ENCODE measurements at regions not wholly inside any gene's neighbourhood (a gene's known extent, or its start where the extent isn't known, plus 50 kb on each side); places are given as distances from the start of the nearest gene placed in this dataset.
"Not testable (repeated sequence)": the region's sequence is repeated elsewhere in the genome, so short reads cannot be mapped to it uniquely, and the experiment has no call there.

DNA sequence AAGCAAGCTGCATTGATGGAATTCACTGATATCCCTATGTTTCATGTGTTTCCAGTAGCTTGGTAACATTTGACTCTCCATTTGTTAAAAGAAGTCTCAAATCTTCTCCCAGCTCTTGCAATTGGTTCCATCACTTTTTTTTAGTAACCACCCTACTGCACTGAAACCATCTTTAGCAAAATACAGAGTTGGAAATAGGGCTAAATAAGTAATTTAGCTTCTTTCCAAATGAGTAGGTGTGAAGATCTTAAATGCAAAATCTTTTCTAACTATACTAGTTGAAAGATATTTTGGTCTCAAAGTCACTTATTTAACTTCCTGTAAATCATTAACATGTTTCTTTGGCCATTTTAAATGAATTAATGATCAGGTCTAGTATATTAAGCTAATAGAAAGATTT is 138.1 kb downstream of the DIRAS2 start:
- H3K27me3 ChIP-seq (replicated peaks; ENCODE audit: insufficient read depth), result no peaks in the 10 kb centered on the region
- intact Hi-C loops (cut with DNase I), result no loop called here
- no peak overlapping the region for H3K4me3 ChIP-seq
- H3K9me3 ChIP-seq, result no peaks in the 10 kb centered on the region
- no peaks in the 10 kb centered on the region for H3K4me1 ChIP-seq (replicated peaks)
- TF ChIP-seq POLR2AphosphoS5 (IDR thresholded peaks at IDR 0.05), result no peak
- TF ChIP-seq, protein P1, sequence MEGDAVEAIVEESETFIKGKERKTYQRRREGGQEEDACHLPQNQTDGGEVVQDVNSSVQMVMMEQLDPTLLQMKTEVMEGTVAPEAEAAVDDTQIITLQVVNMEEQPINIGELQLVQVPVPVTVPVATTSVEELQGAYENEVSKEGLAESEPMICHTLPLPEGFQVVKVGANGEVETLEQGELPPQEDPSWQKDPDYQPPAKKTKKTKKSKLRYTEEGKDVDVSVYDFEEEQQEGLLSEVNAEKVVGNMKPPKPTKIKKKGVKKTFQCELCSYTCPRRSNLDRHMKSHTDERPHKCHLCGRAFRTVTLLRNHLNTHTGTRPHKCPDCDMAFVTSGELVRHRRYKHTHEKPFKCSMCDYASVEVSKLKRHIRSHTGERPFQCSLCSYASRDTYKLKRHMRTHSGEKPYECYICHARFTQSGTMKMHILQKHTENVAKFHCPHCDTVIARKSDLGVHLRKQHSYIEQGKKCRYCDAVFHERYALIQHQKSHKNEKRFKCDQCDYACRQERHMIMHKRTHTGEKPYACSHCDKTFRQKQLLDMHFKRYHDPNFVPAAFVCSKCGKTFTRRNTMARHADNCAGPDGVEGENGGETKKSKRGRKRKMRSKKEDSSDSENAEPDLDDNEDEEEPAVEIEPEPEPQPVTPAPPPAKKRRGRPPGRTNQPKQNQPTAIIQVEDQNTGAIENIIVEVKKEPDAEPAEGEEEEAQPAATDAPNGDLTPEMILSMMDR (IDR thresholded peaks at IDR 0.05), result no peak
- TF ChIP-seq POLR2A (IDR thresholded peaks at IDR 0.05), result no peak
- H3K27ac ChIP-seq, result no peak overlapping the region
- DNase-seq (ENCODE audit: low spot score), result no peak
- no peaks in the 10 kb centered on the region for H3K36me3 ChIP-seq

DNA sequence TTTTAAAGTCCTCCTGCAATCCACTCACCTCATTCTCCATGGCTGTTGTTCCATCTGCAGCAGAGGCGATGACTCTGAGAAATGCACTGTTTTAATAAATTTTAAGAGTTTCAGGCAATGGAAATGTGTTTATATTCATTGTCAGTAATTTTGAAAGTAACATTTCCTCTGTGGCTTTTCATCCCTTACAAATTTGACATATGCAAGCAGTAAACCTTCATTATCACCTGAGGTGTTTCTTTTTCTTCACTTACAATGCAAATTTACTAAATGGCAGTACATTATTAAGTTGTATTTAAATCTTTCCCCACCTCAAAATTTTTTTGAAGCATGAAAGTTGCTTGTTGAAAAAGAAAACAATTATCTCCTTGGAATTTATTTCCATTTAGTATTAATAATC is 136.9 kb downstream of the DIRAS2 start:
- intact Hi-C loops (cut with DNase I), result no loop called here
- no peak for TF ChIP-seq POLR2AphosphoS5 (IDR thresholded peaks at IDR 0.05)
- TF ChIP-seq POLR2A (IDR thresholded peaks at IDR 0.05), result no peak
- TF ChIP-seq, protein P1 (IDR thresholded peaks at IDR 0.05), result no peak

DNA sequence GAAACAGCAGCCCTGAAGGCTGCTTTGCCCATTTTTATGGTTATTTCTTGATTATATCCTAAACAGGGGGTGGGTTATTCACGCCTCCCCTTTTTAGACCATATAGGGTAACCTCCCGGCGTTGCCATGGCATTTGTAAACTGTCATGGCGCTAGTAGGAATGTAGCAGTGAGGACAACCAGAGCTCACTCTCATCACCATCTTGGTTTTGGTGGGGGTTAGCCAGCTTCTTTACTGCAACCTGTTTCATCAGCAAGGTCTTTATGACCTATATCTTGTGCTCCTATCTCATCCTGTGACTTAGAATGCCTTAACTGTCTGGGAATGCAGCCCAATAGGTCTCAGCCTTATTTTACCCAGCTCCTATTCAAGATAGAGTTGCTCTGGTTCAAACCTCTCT is 136.2 kb downstream of the DIRAS2 start:
- H3K27ac ChIP-seq; H3K36me3 ChIP-seq; H3K4me3 ChIP-seq; DNase-seq (ENCODE audit: low spot score); H3K4me1 ChIP-seq (replicated peaks); H3K27me3 ChIP-seq (replicated peaks; ENCODE audit: insufficient read depth); intact Hi-C loops (cut with DNase I); H3K9me3 ChIP-seq: not testable (repeated sequence)
- WGBS, result 75% methylated on average over 4 of the region's 4 CpGs

More for the DNA sequence above, 136.9 kb downstream of the DIRAS2 start:
- no peak overlapping the region for H3K27ac ChIP-seq
- no peaks in the 10 kb centered on the region for H3K9me3 ChIP-seq
- no peak overlapping the region for H3K4me3 ChIP-seq
- no peaks in the 10 kb centered on the region for H3K36me3 ChIP-seq
- H3K27me3 ChIP-seq (replicated peaks; ENCODE audit: insufficient read depth), result no peaks in the 10 kb centered on the region
- no peak for DNase-seq (ENCODE audit: low spot score)
- H3K4me1 ChIP-seq (replicated peaks), result no peaks in the 10 kb centered on the region
- 97% methylated on average over 1 of the region's 1 CpG for WGBS

DNA sequence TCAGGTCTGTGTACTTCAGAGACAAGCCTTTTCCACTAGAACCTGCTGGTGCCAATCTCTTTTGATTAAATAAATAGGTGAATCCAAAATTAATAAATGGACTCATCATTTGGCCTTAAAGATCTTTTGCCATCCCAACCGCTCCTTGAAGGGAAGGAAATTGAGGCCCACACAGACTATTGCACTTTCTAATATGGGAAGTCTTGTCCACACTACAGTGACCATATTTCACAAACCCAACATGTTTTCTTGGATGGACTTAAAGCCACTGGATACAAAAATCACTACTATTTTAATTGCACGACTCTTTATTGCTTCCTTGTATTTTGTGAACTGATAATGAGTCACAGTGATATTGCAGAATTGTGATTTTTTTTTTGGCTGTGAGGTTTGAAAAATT is 135.0 kb downstream of the DIRAS2 start:
- no peak for DNase-seq (ENCODE audit: low spot score)
- 81% methylated on average over 2 of the region's 2 CpGs for WGBS
- TF ChIP-seq POLR2AphosphoS5 (IDR thresholded peaks at IDR 0.05) (no peak), POLR2A (IDR thresholded peaks at IDR 0.05) (no peak)
- TF ChIP-seq, protein P1 (IDR thresholded peaks at IDR 0.05), result no peak
- intact Hi-C loops (cut with DNase I), result no loop called here
- Histone ChIP-seq H3K4me1 (replicated peaks) (no peaks in the 10 kb centered on the region), H3K9me3 (no peaks in the 10 kb centered on the region), H3K27me3 (replicated peaks; ENCODE audit: insufficient read depth) (no peaks in the 10 kb centered on the region), H3K36me3 (no peaks in the 10 kb centered on the region), H3K4me3 (no peak overlapping the region), H3K27ac (no peak overlapping the region)

DNA sequence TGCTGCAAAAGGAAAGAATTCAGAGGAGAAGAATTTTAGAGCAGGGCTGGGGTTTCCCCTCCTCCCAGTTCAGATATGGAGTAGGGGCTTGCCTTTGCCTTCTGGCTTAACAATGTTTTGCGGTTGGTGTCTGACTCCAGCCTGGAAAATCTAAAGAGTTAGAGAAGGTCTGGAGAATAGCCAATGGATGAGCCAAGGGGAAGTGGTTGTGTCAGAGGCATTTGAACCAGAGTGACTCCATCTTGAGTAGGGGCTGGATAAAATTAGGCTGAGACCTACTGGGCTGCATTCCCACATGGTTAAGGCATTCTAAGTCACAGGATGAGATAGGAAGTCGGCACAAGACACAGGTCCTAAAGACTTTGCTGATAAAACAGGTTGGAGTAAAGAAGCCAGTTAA is 133.7 kb downstream of the DIRAS2 start:
- no peaks in the 10 kb centered on the region for H3K36me3 ChIP-seq
- 97% methylated on average over 2 of the region's 2 CpGs for WGBS

More for the DNA sequence above, 133.7 kb downstream of the DIRAS2 start:
- H3K4me3 ChIP-seq, result no peak overlapping the region
- intact Hi-C loops (cut with DNase I), result no loop called here
- no peaks in the 10 kb centered on the region for H3K27me3 ChIP-seq (replicated peaks; ENCODE audit: insufficient read depth)
- no peaks in the 10 kb centered on the region for H3K4me1 ChIP-seq (replicated peaks)
- H3K27ac ChIP-seq, result no peak overlapping the region
- TF ChIP-seq POLR2A (IDR thresholded peaks at IDR 0.05) (no peak), POLR2AphosphoS5 (IDR thresholded peaks at IDR 0.05) (no peak)
- TF ChIP-seq, protein P1 (IDR thresholded peaks at IDR 0.05), result no peak
- no peak for DNase-seq (ENCODE audit: low spot score)
- H3K9me3 ChIP-seq, result no peaks in the 10 kb centered on the region
